GM12891 (cell line): ENCODE measurements at regions not wholly inside any gene's neighbourhood (a gene's known extent, or its start where the extent isn't known, plus 50 kb on each side); places are given as distances from the start of the nearest gene placed in this dataset.

Experiments used
- DNase-seq: peaks from one replicate; pipeline ENCODE4 v3.0.0; 2011; ENCODE audit warnings: low spot score; ENCODE audit not compliant: insufficient read length
- FAIRE-seq: peaks from 2 replicates; lab custom pipeline; 2011; peaks lifted over from hg19 to GRCh38; lab: Jason Lieb, UNC
- PAX5 ChIP-seq: IDR thresholded peaks from 2 replicates; pipeline ENCODE4 v1.6.1; 2011; ENCODE audit warnings: low read length, moderate library complexity, mild to moderate bottlenecking; ENCODE audit not compliant: insufficient read depth, severe bottlenecking
- POLR2A ChIP-seq: IDR thresholded peaks from 2 replicates; pipeline ENCODE4 v1.6.1; 2011; ENCODE audit warnings: low read depth, low read length, control low read depth
- POLR2AphosphoS5 ChIP-seq: IDR thresholded peaks from 2 replicates; pipeline ENCODE4 v1.6.1; 2011; ENCODE audit warnings: low read depth, low read length, control low read depth
- POU2F2 ChIP-seq: IDR thresholded peaks from 2 replicates; pipeline ENCODE4 v1.6.1; 2011; ENCODE audit warnings: low read depth, mild to moderate bottlenecking, control low read depth, low read length, moderate library complexity
- SPI1 ChIP-seq: IDR thresholded peaks from 2 replicates; pipeline ENCODE4 v1.6.1; 2011; ENCODE audit warnings: low read depth, low read length, control low read depth
- TAF1 ChIP-seq: IDR thresholded peaks from 2 replicates; pipeline ENCODE4 v1.6.1; 2011; ENCODE audit warnings: low read depth, low read length, control low read depth

GRCh38 chr13:22018836-22019210 is 347.9 kb downstream of the FGF9 start:
- no peak for FAIRE-seq
- no peak for TF ChIP-seq SPI1
- TF ChIP-seq POLR2A: no peak
- TF ChIP-seq POLR2AphosphoS5: no peak
- TF ChIP-seq POU2F2: no peak
- TF ChIP-seq TAF1: no peak
- no peak for TF ChIP-seq PAX5
- no peak for DNase-seq

DNA sequence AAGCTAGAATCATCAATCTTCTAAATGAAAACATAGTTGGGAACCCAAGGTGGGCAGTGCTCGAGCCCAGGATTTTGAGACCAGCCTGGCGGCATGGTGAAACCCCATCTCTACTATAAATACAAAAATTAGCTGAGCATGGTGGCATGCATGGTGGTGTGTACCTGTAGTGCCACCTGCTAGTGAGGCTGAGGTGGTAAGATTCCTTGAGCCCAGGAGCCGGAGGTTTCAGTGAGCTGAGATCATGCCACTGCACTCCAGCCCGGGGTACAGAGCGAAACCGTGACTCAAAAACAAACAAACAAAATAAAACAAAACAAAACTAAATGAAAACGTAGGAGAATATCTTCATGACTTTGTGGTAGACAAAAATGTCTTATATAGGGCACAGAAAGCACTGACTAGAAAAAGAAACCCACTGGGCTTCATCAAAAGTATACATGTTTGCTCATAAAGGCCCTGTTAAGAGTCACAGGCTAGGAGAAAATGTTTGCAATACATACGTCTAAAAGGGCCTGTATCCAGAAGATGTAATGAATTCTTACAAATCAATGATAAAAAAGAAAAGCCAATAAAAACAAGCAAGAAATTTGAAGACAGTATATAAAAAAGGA is 353.6 kb downstream of the FGF9 start:
- no peak for FAIRE-seq
- TF ChIP-seq TAF1 (no peak), POLR2AphosphoS5 (no peak), POLR2A (no peak), SPI1 (no peak), PAX5 (no peak), POU2F2 (no peak)
- no peak for DNase-seq

DNA sequence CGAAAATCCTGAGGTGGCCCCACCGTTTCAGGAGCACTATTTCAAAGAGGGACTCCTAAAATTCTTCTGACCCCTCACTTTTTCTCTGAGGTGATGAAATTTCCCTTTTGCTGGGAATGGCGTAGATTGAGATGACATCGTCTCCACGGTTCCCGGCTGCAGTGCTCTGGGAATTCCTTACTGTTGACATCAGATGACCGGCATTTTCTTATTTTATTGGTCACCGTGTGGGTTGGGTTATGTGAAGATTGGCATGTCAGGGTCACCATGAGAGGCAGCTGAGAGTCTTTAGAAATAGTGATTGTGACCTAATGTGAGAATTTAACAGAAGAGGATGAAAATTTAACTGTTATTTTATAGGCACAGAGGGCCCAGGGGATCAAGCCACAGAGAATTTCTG is 356.7 kb downstream of the FGF9 start:
- FAIRE-seq (no peak), DNase-seq (no peak)
- TF ChIP-seq SPI1: no peak
- no peak for TF ChIP-seq PAX5

- no peak for DNase-seq
Measured at GRCh38 chr13:22028831-22029230, 358.0 kb downstream of the FGF9 start.

GRCh38 chr13:22030321-22030720 is 359.4 kb downstream of the FGF9 start:
- DNase-seq: no peak
- no peak for TF ChIP-seq PAX5

More at GRCh38 chr13:22028831-22029230, 358.0 kb downstream of the FGF9 start:
- TF ChIP-seq TAF1: no peak
- TF ChIP-seq SPI1: no peak
- TF ChIP-seq POLR2AphosphoS5: no peak
- no peak for TF ChIP-seq PAX5
- TF ChIP-seq POLR2A: no peak
- TF ChIP-seq POU2F2: no peak
- no peak for FAIRE-seq

GRCh38 chr13:22031702-22032286 is 360.9 kb downstream of the FGF9 start:
- TF ChIP-seq POLR2AphosphoS5: no peak
- TF ChIP-seq TAF1: no peak
- no peak for TF ChIP-seq SPI1
- no peak for TF ChIP-seq PAX5
- TF ChIP-seq POU2F2: no peak
- TF ChIP-seq POLR2A: no peak
- DNase-seq: no peak
- FAIRE-seq: no peak

More at GRCh38 chr13:22030321-22030720, 359.4 kb downstream of the FGF9 start:
- no peak for FAIRE-seq

DNA sequence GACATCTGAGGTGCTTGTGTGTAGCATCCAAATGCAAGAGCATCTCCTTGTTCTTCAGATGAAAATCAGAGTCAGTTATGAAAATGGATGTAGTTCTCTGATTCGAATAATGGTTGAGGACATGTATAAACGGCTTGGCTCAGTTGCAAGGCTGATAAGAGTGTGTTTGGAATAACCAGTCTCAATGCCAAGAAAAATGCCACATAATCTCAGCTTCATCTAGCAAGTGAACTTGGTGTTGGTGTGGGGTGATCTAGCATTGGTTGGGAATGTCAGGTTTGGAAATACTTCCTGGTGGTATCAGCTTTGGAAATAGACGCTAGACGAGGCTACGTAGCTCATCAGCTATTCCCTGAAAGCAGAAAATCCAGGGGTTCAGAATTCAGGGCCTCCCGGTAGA is 362.0 kb downstream of the FGF9 start:
- no peak for FAIRE-seq
- TF ChIP-seq PAX5 (no peak), SPI1 (no peak), POLR2AphosphoS5 (no peak), POLR2A (no peak), TAF1 (no peak), POU2F2 (no peak)
- no peak for DNase-seq

GRCh38 chr13:22039961-22040360 is 369.1 kb downstream of the FGF9 start:
- TF ChIP-seq POLR2AphosphoS5 (no peak), SPI1 (no peak), POLR2A (no peak), TAF1 (no peak), PAX5 (no peak), POU2F2 (no peak)
- FAIRE-seq: no peak
- no peak for DNase-seq

GRCh38 chr13:22040810-22041364 is 370.0 kb downstream of the FGF9 start:
- TF ChIP-seq PAX5 (no peak), TAF1 (no peak), SPI1 (no peak), POU2F2 (no peak), POLR2A (no peak), POLR2AphosphoS5 (no peak)
- no peak for DNase-seq
- FAIRE-seq: no peak

DNA sequence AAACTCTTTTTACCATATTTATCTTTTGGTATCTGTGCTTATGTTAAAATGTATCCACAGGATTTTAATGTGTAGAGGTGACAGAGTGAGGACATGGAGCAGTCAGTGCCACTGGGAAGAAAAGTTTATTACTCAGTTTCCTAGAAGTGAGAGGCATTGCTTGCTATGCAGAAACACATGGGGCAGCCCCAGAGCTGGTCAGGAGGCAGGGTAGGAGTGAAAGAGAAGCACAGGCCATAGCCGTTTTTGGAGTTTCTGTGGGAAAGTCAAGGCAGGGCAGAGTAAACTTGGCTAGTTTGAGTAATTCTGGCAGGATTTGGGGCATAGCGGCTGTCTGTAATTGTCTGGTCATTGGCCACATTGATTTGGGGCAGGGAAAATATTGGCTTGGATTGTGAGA is 370.9 kb downstream of the FGF9 start:
- FAIRE-seq (no peak), DNase-seq (no peak)
- TF ChIP-seq POLR2AphosphoS5 (no peak), PAX5 (no peak), POU2F2 (no peak), TAF1 (no peak), POLR2A (no peak), SPI1 (no peak)
